ENCODE measurements at regions not wholly inside any gene's neighbourhood (a gene's known extent, or its start where the extent isn't known, plus 50 kb on each side); places are given as distances from the start of the nearest gene placed in this dataset.

- no peak for DNase-seq
These were observed 318.0 kb downstream of the GASK1B start for GRCh38 chr4:157854819-157855218.

GRCh38 chr4:157840648-157841047, 332.2 kb downstream of the GASK1B start:
- no peak for DNase-seq

- no peak for DNase-seq
These were observed 332.8 kb downstream of the GASK1B start for GRCh38 chr4:157840034-157840433.

GRCh38 chr4:157838366-157838765, 334.5 kb downstream of the GASK1B start:
- DNase-seq, result no peak

- DNase-seq, result no peak
These were observed 335.6 kb downstream of the GASK1B start for GRCh38 chr4:157837071-157837703.

- no peak for DNase-seq
These were observed 340.2 kb downstream of the GASK1B start for GRCh38 chr4:157832596-157832995.

- no peak for DNase-seq
These were observed 348.8 kb downstream of the GASK1B start for GRCh38 chr4:157824021-157824420.

- DNase-seq, result no peak
These were observed 351.0 kb downstream of the GASK1B start for GRCh38 chr4:157821814-157822213.

- DNase-seq, result no peak
These were observed 352.9 kb downstream of the GASK1B start for GRCh38 chr4:157819693-157820464.

- no peak for DNase-seq
These were observed 353.7 kb downstream of the GASK1B start for GRCh38 chr4:157818946-157819692.

- DNase-seq, result no peak
These were observed 362.6 kb downstream of the GASK1B start for GRCh38 chr4:157810137-157810774.

GRCh38 chr4:157808796-157809383, 363.9 kb downstream of the GASK1B start:
- no peak for DNase-seq

- no peak for DNase-seq
These were observed 366.6 kb downstream of the GASK1B start for GRCh38 chr4:157806184-157806583.

GRCh38 chr4:157804986-157805385, 367.8 kb downstream of the GASK1B start:
- no peak for DNase-seq

- DNase-seq, result no peak
These were observed 368.8 kb downstream of the GASK1B start for GRCh38 chr4:157803845-157804521.

- DNase-seq, result no peak
These were observed 369.4 kb downstream of the GASK1B start for GRCh38 chr4:157803421-157803820.

- DNase-seq, result no peak
These were observed 377.3 kb downstream of the GASK1B start for GRCh38 chr4:157795495-157795894.

- DNase-seq, result no peak
These were observed 380.1 kb downstream of the GASK1B start for GRCh38 chr4:157792716-157793115.

GRCh38 chr4:157791236-157791635, 381.6 kb downstream of the GASK1B start:
- no peak for DNase-seq

- DNase-seq, result no peak
These were observed 385.2 kb downstream of the GASK1B start for GRCh38 chr4:157787618-157788017.

- DNase-seq, result no peak
These were observed 391.5 kb downstream of the GASK1B start for GRCh38 chr4:157781361-157781760.

GRCh38 chr4:157779081-157779480, 393.7 kb downstream of the GASK1B start:
- DNase-seq, result no peak
